ENCODE measurements at regions not wholly inside any gene's neighbourhood (a gene's known extent, or its start where the extent isn't known, plus 50 kb on each side); places are given as distances from the start of the nearest gene placed in this dataset.

GRCh38 chr2:150885774-150886386 lies 375.8 kb downstream of the RBM43 start:
- Histone ChIP-seq H3K27ac (ENCODE audit: low read depth, low read length) (no peak overlapping the region), H3K36me3 (ENCODE audit: control insufficient read depth in 1 of 2, insufficient read depth in 2 of 2, low read length in 2 of 2) (no peaks in the 10 kb centered on the region), H3K4me1 (ENCODE audit: control insufficient read depth in 1 of 2, insufficient read depth in 2 of 2, low read length in 2 of 2) (no peaks in the 10 kb centered on the region), H3K9ac (ENCODE audit: low read length) (no peak overlapping the region), H3K9me3 (ENCODE audit: control insufficient read depth in 1 of 2, insufficient read depth in 1 of 2, low read depth in 1 of 2, low read length in 2 of 2) (no peaks in the 10 kb centered on the region), H3K79me2 (ENCODE audit: insufficient read depth, low read length) (no peaks in the 10 kb centered on the region), H3K27me3 (ENCODE audit: insufficient read depth, low read length) (no peaks in the 10 kb centered on the region), H2AFZ (ENCODE audit: low read depth, low read length, poor library complexity, severe bottlenecking) (no peak overlapping the region), H3K4me2 (ENCODE audit: low read length) (no peak overlapping the region), H3K9me2 (ENCODE audit: insufficient read depth) (no peaks in the 10 kb centered on the region), H4K20me1 (ENCODE audit: insufficient read depth) (no peaks in the 10 kb centered on the region), H3K4me3 (replicated peaks in 1 of 2; ENCODE audit: low read depth in 1 of 2, low read length in 2 of 2) (no peak overlapping the region)
- ChIA-PET CTCF (no interaction called here), RAD21 (ENCODE audit: low non-redundant PET in 1 of 2, low total read pairs in 2 of 2, uncharacterized antibody in 2 of 2, unreplicated experiment in 2 of 2) (no interaction called here), POLR2A (no interaction called here)
- no TSS peak for BruUV-seq (replicated peaks)
- ATAC-seq (no peak), DNase-seq (ENCODE audit: low read depth, low spot score) (no peak)
- TF ChIP-seq, protein P1, sequence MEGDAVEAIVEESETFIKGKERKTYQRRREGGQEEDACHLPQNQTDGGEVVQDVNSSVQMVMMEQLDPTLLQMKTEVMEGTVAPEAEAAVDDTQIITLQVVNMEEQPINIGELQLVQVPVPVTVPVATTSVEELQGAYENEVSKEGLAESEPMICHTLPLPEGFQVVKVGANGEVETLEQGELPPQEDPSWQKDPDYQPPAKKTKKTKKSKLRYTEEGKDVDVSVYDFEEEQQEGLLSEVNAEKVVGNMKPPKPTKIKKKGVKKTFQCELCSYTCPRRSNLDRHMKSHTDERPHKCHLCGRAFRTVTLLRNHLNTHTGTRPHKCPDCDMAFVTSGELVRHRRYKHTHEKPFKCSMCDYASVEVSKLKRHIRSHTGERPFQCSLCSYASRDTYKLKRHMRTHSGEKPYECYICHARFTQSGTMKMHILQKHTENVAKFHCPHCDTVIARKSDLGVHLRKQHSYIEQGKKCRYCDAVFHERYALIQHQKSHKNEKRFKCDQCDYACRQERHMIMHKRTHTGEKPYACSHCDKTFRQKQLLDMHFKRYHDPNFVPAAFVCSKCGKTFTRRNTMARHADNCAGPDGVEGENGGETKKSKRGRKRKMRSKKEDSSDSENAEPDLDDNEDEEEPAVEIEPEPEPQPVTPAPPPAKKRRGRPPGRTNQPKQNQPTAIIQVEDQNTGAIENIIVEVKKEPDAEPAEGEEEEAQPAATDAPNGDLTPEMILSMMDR (IDR thresholded peaks at IDR 0.05 in 2 of 3, conservative IDR thresholded peaks at IDR 0.05 in 1 of 3; ENCODE audit: borderline replicate concordance in 1 of 3, insufficient read depth in 1 of 3, low read depth in 2 of 3, low read length in 2 of 3): no peak
- TF ChIP-seq ZBTB33 (IDR thresholded peaks at IDR 0.05; ENCODE audit: extremely low read depth, insufficient replicate concordance, low read length): no peak
- TF ChIP-seq CBX3 (IDR thresholded peaks at IDR 0.05; ENCODE audit: low read depth): no peak
- no peak for TF ChIP-seq SIN3A (IDR thresholded peaks at IDR 0.05; ENCODE audit: low read depth)
- TF ChIP-seq CEBPB (IDR thresholded peaks at IDR 0.05; ENCODE audit: low read depth): no peak
- no peak for TF ChIP-seq ELF1 (IDR thresholded peaks at IDR 0.05; ENCODE audit: borderline replicate concordance, low read depth)
- no peak for TF ChIP-seq SP1 (IDR thresholded peaks at IDR 0.05; ENCODE audit: low read depth)
- no peak for TF ChIP-seq ZFX (IDR thresholded peaks at IDR 0.05)
- TF ChIP-seq EZH2 (IDR thresholded peaks at IDR 0.05): no peak
- TF ChIP-seq, protein P2, sequence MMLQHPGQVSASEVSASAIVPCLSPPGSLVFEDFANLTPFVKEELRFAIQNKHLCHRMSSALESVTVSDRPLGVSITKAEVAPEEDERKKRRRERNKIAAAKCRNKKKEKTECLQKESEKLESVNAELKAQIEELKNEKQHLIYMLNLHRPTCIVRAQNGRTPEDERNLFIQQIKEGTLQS (IDR thresholded peaks at IDR 0.05): no peak
- TF ChIP-seq EGR1 (IDR thresholded peaks at IDR 0.05; ENCODE audit: low read depth): no peak
- no peak for TF ChIP-seq FOSL1 (IDR thresholded peaks at IDR 0.05; ENCODE audit: low read depth)
- no peak for TF ChIP-seq ZNF274 (IDR thresholded peaks at IDR 0.05; ENCODE audit: low read depth, low read length)
- TF ChIP-seq SRF (IDR thresholded peaks at IDR 0.05; ENCODE audit: low read depth): no peak
- intact Hi-C loops (cut with micrococcal nuclease): no loop called here
